Keratinocyte (primary cell): ENCODE measurements at regions not wholly inside any gene's neighbourhood (a gene's known extent, or its start where the extent isn't known, plus 50 kb on each side); places are given as distances from the start of the nearest gene placed in this dataset.

Experiments used
- DNase-seq: peaks from one replicate; pipeline ENCODE4 v3.0.0-alpha.2; 2011; ENCODE audit warnings: low read depth, missing footprints, low spot score
- FAIRE-seq: peaks from 2 replicates; lab custom pipeline; 2011; peaks lifted over from hg19 to GRCh38; lab: Jason Lieb, UNC
- H2AFZ ChIP-seq: 2 replicates; pipeline ENCODE4 v1.6.0; 2012; ENCODE audit warnings: low read length, control low read depth, inconsistent platforms; ENCODE audit not compliant: control insufficient read depth
- H3K27ac ChIP-seq: 2 replicates; pipeline ENCODE4 v1.5.1; 2011; ENCODE audit warnings: low read length; ENCODE audit not compliant: control insufficient read depth, insufficient read depth
- H3K27me3 ChIP-seq: 3 replicates; pipeline ENCODE4 v1.6.0; 2011; ENCODE audit warnings: low read length; ENCODE audit not compliant: control insufficient read depth, insufficient read depth; ENCODE audit errors: extremely low read depth
- H3K36me3 ChIP-seq, 2 experiments: 2 replicates in 1 of 2; 3 replicates in 1 of 2; pipeline ENCODE4 v1.5.1; 2011; ENCODE audit warnings: low read length in 2 of 2, mild to moderate bottlenecking in 1 of 2; ENCODE audit not compliant: control insufficient read depth in 2 of 2, insufficient read depth in 2 of 2; ENCODE audit errors: extremely low read depth in 1 of 2
- H3K4me1 ChIP-seq: 3 replicates; pipeline ENCODE4 v1.5.1; 2011; ENCODE audit warnings: low read length; ENCODE audit not compliant: control insufficient read depth, insufficient read depth; ENCODE audit errors: extremely low read depth
- H3K4me2 ChIP-seq: 3 replicates; pipeline ENCODE4 v1.6.0; 2011; ENCODE audit warnings: low read depth, low read length; ENCODE audit not compliant: control insufficient read depth, insufficient read depth; ENCODE audit errors: extremely low read depth
- H3K4me3 ChIP-seq, 3 experiments: fragments of 200-600 bp in 1 of 3; sonication (generic) in 1 of 3; 2 replicates in 2 of 3; 3 replicates in 1 of 3; pipeline ENCODE4 v1.5.1; 2011 to 2016; ENCODE audit warnings: low read length in 3 of 3, mild to moderate bottlenecking in 3 of 3, control low read depth in 2 of 3, inconsistent platforms in 1 of 3, low read depth in 1 of 3, mixed read lengths in 1 of 3, mixed run types in 1 of 3, moderate library complexity in 1 of 3; ENCODE audit not compliant: control insufficient read depth in 2 of 3, insufficient read depth in 2 of 3; ENCODE audit errors: extremely low read depth in 1 of 3
- H3K79me2 ChIP-seq: 2 replicates; pipeline ENCODE4 v1.6.0; 2012; ENCODE audit warnings: low read length; ENCODE audit not compliant: control insufficient read depth, insufficient read depth
- H3K9ac ChIP-seq: 3 replicates; pipeline ENCODE4 v1.6.0; 2011; ENCODE audit warnings: low read length; ENCODE audit not compliant: control insufficient read depth, insufficient read depth; ENCODE audit errors: extremely low read depth
- H3K9me1 ChIP-seq: 3 replicates; pipeline ENCODE4 v1.6.0; 2011; ENCODE audit warnings: low read length; ENCODE audit not compliant: control insufficient read depth, insufficient read depth; ENCODE audit errors: extremely low read depth
- H3K9me3 ChIP-seq: 2 replicates; pipeline ENCODE4 v1.5.1; 2012; ENCODE audit warnings: low read depth, low read length; ENCODE audit not compliant: control insufficient read depth
- H4K20me1 ChIP-seq: 3 replicates; pipeline ENCODE4 v1.6.0; 2011; ENCODE audit warnings: low read length; ENCODE audit not compliant: control insufficient read depth, insufficient read depth; ENCODE audit errors: extremely low read depth
- CTCF ChIP-seq, 3 experiments: IDR thresholded peaks in 1 of 3; conservative IDR thresholded peaks in 1 of 3; optimal IDR thresholded peaks in 1 of 3; 2 replicates in 2 of 3; 3 replicates in 1 of 3; pipeline versions ENCODE3 to v1.5.1; 2011; ENCODE audit warnings: low read length in 3 of 3, mild to moderate bottlenecking in 3 of 3, moderate library complexity in 2 of 3, control low read depth in 1 of 3, inconsistent platforms in 1 of 3; ENCODE audit not compliant: insufficient read depth in 2 of 3; ENCODE audit errors: extremely low read depth in 1 of 3
- EZH2 ChIP-seq: IDR thresholded peaks from one replicate; pipeline ENCODE4 v1.6.1; 2012; ENCODE audit warnings: inconsistent platforms, mild to moderate bottlenecking, low read length, moderate library complexity
- dilution Hi-C: fragments of 300-500 bp; cut with MboI; formaldehyde crosslinking; loops from one replicate; pipeline ENCODE4 v1.7.0; 2020; ENCODE audit warnings: low sequenced_read_pairs; ENCODE audit not compliant: extremely low pct_ligation_motif_present

- no peak for TF ChIP-seq CTCF (optimal IDR thresholded peaks at IDR 0.05 in 1 of 3, IDR thresholded peaks at IDR 0.05 in 1 of 3, conservative IDR thresholded peaks at IDR 0.05 in 1 of 3; ENCODE audit: extremely low read depth in 1 of 3, insufficient read depth in 2 of 3, low read length in 3 of 3)
- TF ChIP-seq EZH2, result no peak
- no peak for DNase-seq
- FAIRE-seq, result no peak
- no peaks in the 10 kb centered on the region for H3K9me3 ChIP-seq
- dilution Hi-C loops, result no loop called here
- no peaks in the 10 kb centered on the region for H3K79me2 ChIP-seq
- no peak overlapping the region for H3K9ac ChIP-seq
- no peak overlapping the region for H3K27ac ChIP-seq
- no peaks in the 10 kb centered on the region for H3K27me3 ChIP-seq
- H3K4me2 ChIP-seq, result no peak overlapping the region
- H3K36me3 ChIP-seq, result no peaks in the 10 kb centered on the region
- H2AFZ ChIP-seq, result no peak overlapping the region
- H3K4me1 ChIP-seq, result no peaks in the 10 kb centered on the region
- no peaks in the 10 kb centered on the region for H3K9me1 ChIP-seq
- no peak overlapping the region for H3K4me3 ChIP-seq
- H4K20me1 ChIP-seq, result no peaks in the 10 kb centered on the region
Observed at GRCh38 chr7:13169356-13169755, 481.9 kb downstream of the ARL4A start.

GRCh38 chr7:13174991-13175390, 487.6 kb downstream of the ARL4A start:
- no peak overlapping the region for H2AFZ ChIP-seq
- TF ChIP-seq EZH2 (no peak), CTCF (optimal IDR thresholded peaks at IDR 0.05 in 1 of 3, IDR thresholded peaks at IDR 0.05 in 1 of 3, conservative IDR thresholded peaks at IDR 0.05 in 1 of 3; ENCODE audit: extremely low read depth in 1 of 3, insufficient read depth in 2 of 3, low read length in 3 of 3) (no peak)
- H3K27ac ChIP-seq, result no peak overlapping the region
- no peak overlapping the region for H3K4me2 ChIP-seq
- no peaks in the 10 kb centered on the region for H3K9me1 ChIP-seq
- no peaks in the 10 kb centered on the region for H3K9me3 ChIP-seq
- FAIRE-seq (no peak), DNase-seq (no peak)
- dilution Hi-C loops, result no loop called here
- no peak overlapping the region for H3K9ac ChIP-seq
- no peak overlapping the region for H3K4me3 ChIP-seq
- no peaks in the 10 kb centered on the region for H3K27me3 ChIP-seq
- no peaks in the 10 kb centered on the region for H4K20me1 ChIP-seq
- H3K36me3 ChIP-seq, result no peaks in the 10 kb centered on the region
- H3K4me1 ChIP-seq, result no peaks in the 10 kb centered on the region
- no peaks in the 10 kb centered on the region for H3K79me2 ChIP-seq
